ENCODE measurements at regions not wholly inside any gene's neighbourhood (a gene's known extent, or its start where the extent isn't known, plus 50 kb on each side); places are given as distances from the start of the nearest gene placed in this dataset.

- TF ChIP-seq CTCF (IDR thresholded peaks at IDR 0.05): no peak
- no peak overlapping the region for H3K27ac Mint-ChIP-seq
- peaks cover 21% of the 10 kb centered on the region for H3K4me1 ChIP-seq (ENCODE audit: control insufficient read depth, insufficient read depth, low read length)
- H3K36me3 Mint-ChIP-seq: no peaks in the 10 kb centered on the region
- peaks cover 9 to 28% of the 10 kb centered on the region in 2 donors for H3K27me3 Mint-ChIP-seq (ENCODE audit: low read depth in 2 of 2)
- intact Hi-C loops (cut with micrococcal nuclease): no loop called here
- DNase-seq (no peak), ATAC-seq (no peak)
- peaks cover 4 to 6% of the 10 kb centered on the region in 2 donors for H3K9me3 Mint-ChIP-seq
- no peak overlapping the region for H3K4me3 ChIP-seq (ENCODE audit: low read length)
- no peaks in the 10 kb centered on the region for H3K4me1 Mint-ChIP-seq
- H3K36me3 ChIP-seq (ENCODE audit: control insufficient read depth, insufficient read depth, low read length): no peaks in the 10 kb centered on the region
- H3K27me3 ChIP-seq (ENCODE audit: control insufficient read depth, insufficient read depth, low read length): peaks cover 22% of the 10 kb centered on the region
- H3K27ac ChIP-seq (ENCODE audit: low read length): no peak overlapping the region
- 81% methylated on average over 3 of the region's 3 CpGs for WGBS (ENCODE audit: insufficient coverage)
- H3K4me3 Mint-ChIP-seq: no peak overlapping the region
- H3K9me3 ChIP-seq (ENCODE audit: control insufficient read depth, insufficient read depth, low read length): no peaks in the 10 kb centered on the region
Observed at GRCh38 chr18:5632041-5632440, 88.2 kb upstream of the EPB41L3 start.

DNA sequence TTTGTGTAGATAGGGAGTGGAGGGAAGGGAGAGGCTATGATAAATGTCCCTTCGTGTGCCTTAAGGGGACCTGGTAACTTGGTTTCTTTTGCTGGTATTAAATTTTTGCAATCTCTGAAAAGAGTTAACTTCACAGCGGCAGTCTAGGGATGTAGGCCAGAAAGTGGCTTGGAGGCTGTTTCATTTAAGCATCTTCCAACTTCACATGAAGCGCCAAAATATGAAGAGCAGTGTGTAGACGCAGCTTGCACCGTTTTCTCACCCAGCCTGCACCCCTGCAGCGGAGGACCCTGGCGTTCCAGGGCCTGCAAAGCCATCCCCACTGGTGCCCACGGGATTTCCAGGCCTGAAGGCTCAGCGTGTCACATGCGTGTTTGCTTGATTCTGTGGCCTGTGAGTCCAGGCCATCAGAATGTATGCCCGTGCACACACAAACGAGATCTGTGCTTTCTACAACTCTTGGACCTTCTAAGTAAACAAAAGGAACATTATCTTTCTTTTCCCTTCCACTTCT is 87.2 kb upstream of the EPB41L3 start:
- H3K36me3 Mint-ChIP-seq: no peaks in the 10 kb centered on the region
- 75% methylated on average over 12 of the region's 12 CpGs for WGBS (ENCODE audit: insufficient coverage)
- Histone ChIP-seq H3K9me3 (ENCODE audit: control insufficient read depth, insufficient read depth, low read length) (no peaks in the 10 kb centered on the region), H3K4me3 (ENCODE audit: low read length) (no peak overlapping the region), H3K36me3 (ENCODE audit: control insufficient read depth, insufficient read depth, low read length) (no peaks in the 10 kb centered on the region), H3K4me1 (ENCODE audit: control insufficient read depth, insufficient read depth, low read length) (peaks cover 21% of the 10 kb centered on the region), H3K27ac (ENCODE audit: low read length) (no peak overlapping the region), H3K27me3 (ENCODE audit: control insufficient read depth, insufficient read depth, low read length) (peaks cover 26% of the 10 kb centered on the region)
- H3K9me3 Mint-ChIP-seq: peaks cover under 1 to 3% of the 10 kb centered on the region in 2 donors
- intact Hi-C loops (cut with micrococcal nuclease): no loop called here
- no peak overlapping the region for H3K27ac Mint-ChIP-seq
- TF ChIP-seq CTCF (IDR thresholded peaks at IDR 0.05): no peak
- no peak for DNase-seq
- H3K27me3 Mint-ChIP-seq (ENCODE audit: low read depth in 2 of 2): peaks cover 9 to 24% of the 10 kb centered on the region in 2 donors
- H3K4me3 Mint-ChIP-seq: peak overlapping the region; percentile 14
- no peaks in the 10 kb centered on the region for H3K4me1 Mint-ChIP-seq
- ATAC-seq: no peak

DNA sequence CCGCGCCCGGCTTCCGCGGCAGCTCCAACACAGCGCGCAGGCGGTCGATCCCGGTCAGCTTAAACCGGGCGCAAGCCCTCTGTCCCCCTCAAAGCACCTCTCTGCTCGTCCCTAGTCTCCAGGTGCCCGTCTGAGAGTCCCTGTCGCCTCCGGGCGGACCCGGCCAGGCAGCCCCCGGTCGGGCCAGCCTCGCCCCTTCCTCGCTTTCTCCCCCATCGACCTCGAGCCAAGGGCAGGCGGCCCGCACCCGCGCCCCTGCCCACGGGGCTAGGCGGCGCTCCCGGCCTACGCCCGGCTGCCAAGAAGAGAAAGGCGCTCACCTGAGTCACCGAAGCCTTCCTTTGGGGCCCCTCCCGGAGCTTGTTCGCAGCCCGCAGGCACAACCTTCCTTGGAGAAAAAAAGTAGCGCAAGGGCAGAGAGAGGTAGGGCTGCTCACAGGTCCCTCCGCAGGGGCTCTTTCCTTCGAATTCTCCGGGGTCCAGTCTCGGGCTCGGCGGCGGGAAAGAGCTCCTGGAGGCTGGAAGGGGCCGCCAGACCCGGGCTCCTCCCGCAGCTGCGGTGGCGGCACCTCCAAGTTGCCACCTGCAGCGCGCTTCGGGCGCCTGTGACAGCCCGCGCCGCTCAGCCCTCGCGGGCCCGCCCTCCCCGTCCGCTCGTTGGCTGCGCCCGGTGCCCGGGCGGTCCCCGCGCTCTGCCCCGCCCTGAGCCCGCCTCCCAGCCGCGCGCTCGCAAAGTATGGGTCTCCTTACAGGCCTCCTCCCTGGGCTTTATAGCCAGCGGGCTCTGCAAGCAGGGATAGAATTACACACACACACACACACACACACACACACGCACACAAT is 86.5 kb upstream of the EPB41L3 start:
- H3K27me3 Mint-ChIP-seq (ENCODE audit: low read depth in 2 of 2): peaks cover 9 to 21% of the 10 kb centered on the region in 2 donors
- no peaks in the 10 kb centered on the region for H3K36me3 Mint-ChIP-seq
- no peaks in the 10 kb centered on the region for H3K4me1 Mint-ChIP-seq
- peaks cover 0 to under 1% of the 10 kb centered on the region in 2 donors for H3K9me3 Mint-ChIP-seq
- Histone ChIP-seq H3K9me3 (ENCODE audit: control insufficient read depth, insufficient read depth, low read length) (no peaks in the 10 kb centered on the region), H3K27ac (ENCODE audit: low read length) (no peak overlapping the region), H3K27me3 (ENCODE audit: control insufficient read depth, insufficient read depth, low read length) (peaks cover 29% of the 10 kb centered on the region), H3K4me3 (ENCODE audit: low read length) (no peak overlapping the region), H3K36me3 (ENCODE audit: control insufficient read depth, insufficient read depth, low read length) (no peaks in the 10 kb centered on the region), H3K4me1 (ENCODE audit: control insufficient read depth, insufficient read depth, low read length) (peaks cover 21% of the 10 kb centered on the region)
- TF ChIP-seq CTCF (IDR thresholded peaks at IDR 0.05): no peak
- 2% methylated on average over 77 of the region's 79 CpGs for WGBS (ENCODE audit: insufficient coverage)
- ATAC-seq (peak in 2 of 3 donors; percentile 29 to 62), DNase-seq (peak in 1 of 2 donors; percentile 30)
- H3K4me3 Mint-ChIP-seq: no peak overlapping the region
- no peak overlapping the region for H3K27ac Mint-ChIP-seq
- intact Hi-C loops (cut with micrococcal nuclease): no loop called here
